Endothelial cell of umbilical vein (primary cell): ENCODE measurements at regions not wholly inside any gene's neighbourhood (a gene's known extent, or its start where the extent isn't known, plus 50 kb on each side); places are given as distances from the start of the nearest gene placed in this dataset.

Experiments
- BruUV-seq: library from RNA; stranded (reverse); fragments of 400-500 nt; replicated peaks from 2 replicates; lab custom pipeline; 2021; lab: Mats Ljungman, UMichigan
- CTCF ChIA-PET: fragments of 300-600, 350-600 bp; sonication (Branson Sonifier 250); formaldehyde crosslinking; loops from one replicate; lab custom pipeline; 2021; ENCODE audit warnings: antibody characterized with exemption, inconsistent platforms; lab: Charles Lee
- POLR2A ChIA-PET: fragments of 300-600, 350-600 bp; sonication (Branson Sonifier 250); formaldehyde crosslinking; loops from one replicate; lab custom pipeline; 2021; ENCODE audit warnings: antibody characterized with exemption, inconsistent platforms; lab: Charles Lee
- DNase-seq: peaks from one replicate; pipeline ENCODE4 v3.0.0-alpha.2; 2011; ENCODE audit warnings: low read depth, low spot score
- FAIRE-seq: peaks from 2 replicates; lab custom pipeline; 2011; peaks lifted over from hg19 to GRCh38; lab: Jason Lieb, UNC
- H2AFZ ChIP-seq: 2 replicates; pipeline ENCODE4 v1.6.0; 2012; ENCODE audit warnings: low read depth, low read length, control low read depth, inconsistent platforms
- H3K27ac ChIP-seq: 2 replicates; pipeline ENCODE4 v1.5.1; 2011; ENCODE audit warnings: low read depth, mild to moderate bottlenecking, control low read depth, low read length, moderate library complexity; ENCODE audit not compliant: insufficient read depth
- H3K27me3 ChIP-seq, 2 experiments: 2 replicates each; pipeline versions ENCODE4 v1.6.0 to v1.6.1; 2011; ENCODE audit warnings: low read length in 2 of 2, mixed read lengths in 1 of 2; ENCODE audit not compliant: control insufficient read depth in 2 of 2, insufficient read depth in 2 of 2
- H3K36me3 ChIP-seq, 2 experiments: 2 replicates in 1 of 2; 3 replicates in 1 of 2; pipeline ENCODE4 v1.5.1; 2011; ENCODE audit warnings: low read length in 2 of 2, mild to moderate bottlenecking in 1 of 2, moderate library complexity in 1 of 2; ENCODE audit not compliant: control insufficient read depth in 2 of 2, insufficient read depth in 2 of 2; ENCODE audit errors: extremely low read depth in 1 of 2
- H3K4me1 ChIP-seq: 3 replicates; pipeline ENCODE4 v1.5.1; 2011; ENCODE audit warnings: mild to moderate bottlenecking, low read length; ENCODE audit not compliant: control insufficient read depth, insufficient read depth; ENCODE audit errors: extremely low read depth
- H3K4me2 ChIP-seq: 2 replicates; pipeline ENCODE4 v1.6.1; 2011; ENCODE audit warnings: low read length, control low read depth, mixed read lengths; ENCODE audit not compliant: insufficient read depth
- H3K4me3 ChIP-seq, 3 experiments: fragments of 200-600 bp in 1 of 3; sonication (generic), shearing (Covaris generic) in 1 of 3; replicated peaks in 1 of 3; 2 replicates each; pipeline ENCODE4 v1.5.1; 2011 to 2016; ENCODE audit warnings: control low read depth in 3 of 3, low read length in 3 of 3, mild to moderate bottlenecking in 2 of 3, inconsistent platforms in 1 of 3, low read depth in 1 of 3, moderate library complexity in 1 of 3; ENCODE audit not compliant: insufficient read depth in 1 of 3
- H3K79me2 ChIP-seq: 2 replicates; pipeline ENCODE4 v1.6.0; 2012; ENCODE audit warnings: low read length, inconsistent platforms; ENCODE audit not compliant: control insufficient read depth, insufficient read depth
- H3K9ac ChIP-seq: replicated peaks from 2 replicates; pipeline ENCODE3; 2011; ENCODE audit warnings: low read length, control low read depth; ENCODE audit not compliant: insufficient read depth; ENCODE audit errors: extremely low read depth
- H3K9me1 ChIP-seq: replicated peaks from 3 replicates; pipeline ENCODE4 v1.6.0; 2011; ENCODE audit warnings: mild to moderate bottlenecking, low read length; ENCODE audit not compliant: control insufficient read depth, insufficient read depth; ENCODE audit errors: extremely low read depth
- H3K9me3 ChIP-seq: replicated peaks from 2 replicates; pipeline ENCODE4 v1.5.1; 2012; ENCODE audit warnings: low read length, inconsistent platforms; ENCODE audit not compliant: control insufficient read depth, insufficient read depth
- H4K20me1 ChIP-seq: replicated peaks from 2 replicates; pipeline ENCODE3; 2011; ENCODE audit warnings: mild to moderate bottlenecking, low read length; ENCODE audit not compliant: control insufficient read depth, insufficient read depth; ENCODE audit errors: extremely low read depth
- EZH2 ChIP-seq: IDR thresholded peaks from 2 replicates; pipeline ENCODE4 v1.6.1; 2012; ENCODE audit warnings: borderline replicate concordance, low read depth, mild to moderate bottlenecking, moderate library complexity, low read length, inconsistent platforms; ENCODE audit not compliant: severe bottlenecking
- FOS ChIP-seq: IDR thresholded peaks from 2 replicates; pipeline ENCODE4 v1.6.1; 2011; ENCODE audit warnings: mild to moderate bottlenecking, low read length, moderate library complexity, borderline replicate concordance; ENCODE audit not compliant: insufficient read depth
- GATA2 ChIP-seq: IDR thresholded peaks from 2 replicates; pipeline ENCODE4 v1.7.0; 2011; ENCODE audit warnings: low read depth, mild to moderate bottlenecking, moderate library complexity, mixed read lengths, low read length; ENCODE audit not compliant: insufficient read length, insufficient read depth
- JUN ChIP-seq: IDR thresholded peaks from 2 replicates; pipeline ENCODE4 v1.6.1; 2011; ENCODE audit warnings: borderline replicate concordance, low read depth; ENCODE audit not compliant: insufficient read length, insufficient read depth
- MYC ChIP-seq: IDR thresholded peaks from one replicate; pipeline ENCODE4 v1.6.1; 2011; ENCODE audit warnings: mild to moderate bottlenecking, low read depth, low read length
- POLR2A ChIP-seq: IDR thresholded peaks from 2 replicates; pipeline ENCODE4 v1.6.1; 2012; ENCODE audit warnings: low read depth, mild to moderate bottlenecking, control low read depth, low read length
- POLR2AphosphoS5 ChIP-seq: IDR thresholded peaks from 2 replicates; pipeline ENCODE4 v1.6.1; 2012; ENCODE audit warnings: low read depth, mild to moderate bottlenecking, control low read depth, low read length, moderate library complexity; ENCODE audit not compliant: insufficient read depth
- dilution Hi-C: fragments of 300-500 bp; cut with MboI; formaldehyde crosslinking; loops from one replicate; pipeline ENCODE4 v1.15.0; 2019; ENCODE audit warnings: low sequenced_read_pairs; ENCODE audit not compliant: extremely low pct_ligation_motif_present
- intact Hi-C: fragments of 100-400 bp; cut with micrococcal nuclease; formaldehyde crosslinking; loops from one replicate; pipeline ENCODE4 v1.10.0; 2022
- TF ChIP-seq, protein P1 (sequence below), 2 donors: IDR thresholded peaks; 1 replicate in 1 of 2; 2 replicates in 1 of 2; pipeline ENCODE4 v1.5.1; 2011; ENCODE audit warnings: low read length in 2 of 2, mild to moderate bottlenecking in 2 of 2, moderate library complexity in 2 of 2, control low read depth in 1 of 2, inconsistent platforms in 1 of 2, low read depth in 1 of 2; ENCODE audit not compliant: insufficient read depth in 1 of 2; ENCODE audit errors: extremely low read depth in 1 of 2
- TF ChIP-seq, protein P2 (sequence below): IDR thresholded peaks from 2 replicates; pipeline ENCODE4 v1.6.1; 2011; ENCODE audit not compliant: insufficient read depth, insufficient read length

DNA sequence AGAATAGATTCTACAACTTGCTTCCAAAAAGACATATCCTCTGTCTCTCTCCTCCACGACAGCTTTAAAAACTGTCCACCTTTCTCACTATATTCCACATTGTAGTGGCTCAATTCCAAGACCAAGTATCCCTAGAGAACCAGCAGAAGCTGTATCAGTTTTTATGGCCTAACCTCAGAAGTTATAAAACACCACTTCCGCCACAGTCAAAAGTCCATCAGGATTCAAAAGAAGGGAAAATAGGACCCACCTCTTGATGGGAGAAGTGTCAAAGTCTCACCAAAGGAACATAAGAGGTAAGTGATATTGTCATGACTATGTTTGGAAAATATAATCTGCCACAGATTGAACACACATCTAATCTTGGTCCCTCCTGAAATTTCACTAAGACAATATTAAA lies 299.2 kb upstream of the RGMB start:
- intact Hi-C loops: no loop called here
- CTCF ChIA-PET: no interaction called here
- DNase-seq: no peak
- H3K9me3 ChIP-seq: no peaks in the 10 kb centered on the region
- no peaks in the 10 kb centered on the region for H3K4me1 ChIP-seq
- dilution Hi-C loops: no loop called here
- no peak overlapping the region for H3K27ac ChIP-seq
- no peak overlapping the region for H2AFZ ChIP-seq
- H4K20me1 ChIP-seq: no peaks in the 10 kb centered on the region
- no peak overlapping the region for H3K4me3 ChIP-seq
- POLR2A ChIA-PET: no interaction called here
- no peak for TF ChIP-seq MYC
- no peak for TF ChIP-seq EZH2
- no peak for TF ChIP-seq POLR2AphosphoS5
- TF ChIP-seq POLR2A: no peak
- TF ChIP-seq, protein P1, sequence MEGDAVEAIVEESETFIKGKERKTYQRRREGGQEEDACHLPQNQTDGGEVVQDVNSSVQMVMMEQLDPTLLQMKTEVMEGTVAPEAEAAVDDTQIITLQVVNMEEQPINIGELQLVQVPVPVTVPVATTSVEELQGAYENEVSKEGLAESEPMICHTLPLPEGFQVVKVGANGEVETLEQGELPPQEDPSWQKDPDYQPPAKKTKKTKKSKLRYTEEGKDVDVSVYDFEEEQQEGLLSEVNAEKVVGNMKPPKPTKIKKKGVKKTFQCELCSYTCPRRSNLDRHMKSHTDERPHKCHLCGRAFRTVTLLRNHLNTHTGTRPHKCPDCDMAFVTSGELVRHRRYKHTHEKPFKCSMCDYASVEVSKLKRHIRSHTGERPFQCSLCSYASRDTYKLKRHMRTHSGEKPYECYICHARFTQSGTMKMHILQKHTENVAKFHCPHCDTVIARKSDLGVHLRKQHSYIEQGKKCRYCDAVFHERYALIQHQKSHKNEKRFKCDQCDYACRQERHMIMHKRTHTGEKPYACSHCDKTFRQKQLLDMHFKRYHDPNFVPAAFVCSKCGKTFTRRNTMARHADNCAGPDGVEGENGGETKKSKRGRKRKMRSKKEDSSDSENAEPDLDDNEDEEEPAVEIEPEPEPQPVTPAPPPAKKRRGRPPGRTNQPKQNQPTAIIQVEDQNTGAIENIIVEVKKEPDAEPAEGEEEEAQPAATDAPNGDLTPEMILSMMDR (IDR thresholded peaks at IDR 0.05; ENCODE audit: extremely low read depth in 1 of 2, insufficient read depth in 1 of 2, low read depth in 1 of 2, low read length in 2 of 2): no peak
- TF ChIP-seq, protein P2, sequence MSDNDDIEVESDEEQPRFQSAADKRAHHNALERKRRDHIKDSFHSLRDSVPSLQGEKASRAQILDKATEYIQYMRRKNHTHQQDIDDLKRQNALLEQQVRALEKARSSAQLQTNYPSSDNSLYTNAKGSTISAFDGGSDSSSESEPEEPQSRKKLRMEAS: no peak
- TF ChIP-seq FOS: no peak
- no peak for TF ChIP-seq JUN
- no peak for TF ChIP-seq GATA2
- H3K27me3 ChIP-seq: no peaks in the 10 kb centered on the region
- no peaks in the 10 kb centered on the region for H3K79me2 ChIP-seq
- H3K9ac ChIP-seq: no peak overlapping the region
- no TSS peak for BruUV-seq
- H3K4me2 ChIP-seq: no peak overlapping the region
- no peaks in the 10 kb centered on the region for H3K36me3 ChIP-seq
- H3K9me1 ChIP-seq: no peaks in the 10 kb centered on the region
- no peak for FAIRE-seq
